ENCODE measurements at regions not wholly inside any gene's neighbourhood (a gene's known extent, or its start where the extent isn't known, plus 50 kb on each side); places are given as distances from the start of the nearest gene placed in this dataset.

GRCh38 chr1:90387805-90388204 lies 329.3 kb downstream of the BARHL2 start:
- Histone ChIP-seq H3K9me3 (ENCODE audit: low read length) (no peaks in the 10 kb centered on the region), H4K20me1 (ENCODE audit: insufficient read depth, low read length) (no peaks in the 10 kb centered on the region), H3K4me1 (ENCODE audit: insufficient read depth, low read length) (no peaks in the 10 kb centered on the region), H3K9ac (ENCODE audit: insufficient read depth, low read depth, low read length) (no peak overlapping the region), H3K27me3 (ENCODE audit: control insufficient read depth in 1 of 2, insufficient read depth in 2 of 2, low read length in 2 of 2) (no peaks in the 10 kb centered on the region; a peak in 1 of 5 replicates), H3K79me2 (ENCODE audit: insufficient read depth, low read length) (no peaks in the 10 kb centered on the region), H2AFZ (ENCODE audit: low read length) (no peak overlapping the region), H3K4me3 (replicated peaks in 1 of 3; ENCODE audit: insufficient read depth in 1 of 3, low read depth in 2 of 3, low read length in 3 of 3) (no peak overlapping the region), H3K36me3 (replicated peaks in 1 of 2; ENCODE audit: control insufficient read depth in 1 of 2, insufficient read depth in 2 of 2, low read length in 2 of 2) (no peaks in the 10 kb centered on the region), H3K4me2 (ENCODE audit: low read depth, low read length) (no peak overlapping the region), H3K27ac (ENCODE audit: extremely low read length, insufficient read depth, low read length) (no peak overlapping the region)
- intact Hi-C loops (cut with micrococcal nuclease; ENCODE audit: unreplicated experiment) (no loop called here), in situ Hi-C loops (cut with HindIII; ENCODE audit: extremely low pct_ligation_motif_present, low pct_unique_long_range_greater_than_20kb) (no loop called here)
- BruUV-seq (replicated peaks): no TSS peak
- TF ChIP-seq EEA1 (CRISPR knock-in tag; IDR thresholded peaks at IDR 0.05; ENCODE audit: borderline replicate concordance) (no peak), ZNF10 (CRISPR knock-in tag; IDR thresholded peaks at IDR 0.05; ENCODE audit: borderline replicate concordance, low read depth) (no peak), HMGXB4 (CRISPR knock-in tag; IDR thresholded peaks at IDR 0.05; ENCODE audit: borderline replicate concordance in 1 of 2, low read depth in 1 of 2) (no peak), ZBTB34 (CRISPR knock-in tag; IDR thresholded peaks at IDR 0.05) (no peak), ZNF296 (CRISPR knock-in tag; conservative IDR thresholded peaks at IDR 0.05) (no peak), POLR2AphosphoS5 (IDR thresholded peaks at IDR 0.05; ENCODE audit: low read depth, low read length) (no peak), ZSCAN25 (CRISPR knock-in tag; IDR thresholded peaks at IDR 0.05) (no peak), HIC2 (CRISPR knock-in tag; IDR thresholded peaks at IDR 0.05; ENCODE audit: low read depth) (no peak), SNAPC5 (CRISPR knock-in tag; IDR thresholded peaks at IDR 0.05; ENCODE audit: borderline replicate concordance) (no peak), FOXA3 (CRISPR knock-in tag; IDR thresholded peaks at IDR 0.05) (no peak), MED8 (CRISPR knock-in tag; IDR thresholded peaks at IDR 0.05; ENCODE audit: insufficient replicate concordance) (no peak), TEAD3 (CRISPR knock-in tag; optimal IDR thresholded peaks at IDR 0.05; ENCODE audit: borderline replicate concordance) (no peak)
- ChIA-PET CTCF (ENCODE audit: low intra/inter-chr PET ratio, low total read pairs) (no interaction called here), POLR2A (no interaction called here)
- no peak for DNase-seq (ENCODE audit: low spot score)
- no peak for ATAC-seq
- no peak for FAIRE-seq
- 0% methylated on average over 6 of the region's 6 CpGs for WGBS (ENCODE audit: low lambda C conversion rate)

Data from HepG2 (cell line).